ENCODE measurements at regions not wholly inside any gene's neighbourhood (a gene's known extent, or its start where the extent isn't known, plus 50 kb on each side); places are given as distances from the start of the nearest gene placed in this dataset.

- no peak for TF ChIP-seq PHF8 (conservative IDR thresholded peaks at IDR 0.05; ENCODE audit: low read depth, low read length)
- TF ChIP-seq POLR2AphosphoS5 (IDR thresholded peaks at IDR 0.05; ENCODE audit: low read depth, low read length): no peak
- no peak for TF ChIP-seq CHD1 (IDR thresholded peaks at IDR 0.05; ENCODE audit: low read depth, low read length)
- no peak for TF ChIP-seq HDAC6 (IDR thresholded peaks at IDR 0.05; ENCODE audit: low read depth, low read length)
- no peak for TF ChIP-seq TAF1 (IDR thresholded peaks at IDR 0.05; ENCODE audit: low read depth, low read length)
Observed at GRCh38 chr5:75844301-75844700, 127.1 kb upstream of the POC5 start.

More at GRCh38 chr5:75844301-75844700, 127.1 kb upstream of the POC5 start:
- Histone ChIP-seq H4K5ac (ENCODE audit: insufficient read length, low read depth, low read length) (no peak overlapping the region), H3K4me2 (ENCODE audit: insufficient read depth in 1 of 2, low read depth in 2 of 2, low read length in 2 of 2) (no peak overlapping the region), H4K91ac (replicated peaks; ENCODE audit: insufficient read length, low read length) (no peak overlapping the region), H4K8ac (ENCODE audit: extremely low read depth, insufficient read depth, low read length) (no peak overlapping the region), H3K56ac (replicated peaks; ENCODE audit: insufficient read length, low read depth, low read length) (no peak overlapping the region), H3K4ac (replicated peaks; ENCODE audit: insufficient read length, low read depth, low read length) (no peak overlapping the region), H2BK120ac (replicated peaks; ENCODE audit: low read depth, low read length) (no peak overlapping the region), H2BK20ac (ENCODE audit: low read length) (no peak overlapping the region), H3K27me3 (replicated peaks in 1 of 4; ENCODE audit: control insufficient read depth in 3 of 4, extremely low read depth in 1 of 4, insufficient read depth in 3 of 4, low read length in 3 of 4) (no peaks in the 10 kb centered on the region), H3K9me3 (ENCODE audit: insufficient read depth in 2 of 2, low read depth in 1 of 2, low read length in 1 of 2) (peaks cover 3% of the 10 kb centered on the region in 2 experiments; a peak in 1 of 4 replicates), H2BK12ac (ENCODE audit: low read depth, low read length) (no peak overlapping the region), H3K9ac (replicated peaks in 1 of 4; ENCODE audit: extremely low read depth in 1 of 4, low read depth in 3 of 4, low read length in 3 of 4) (no peak overlapping the region), H3K23ac (ENCODE audit: insufficient read length) (no peak overlapping the region), H2BK15ac (ENCODE audit: low read length) (no peak overlapping the region), H3K23me2 (ENCODE audit: low read depth, low read length) (no peaks in the 10 kb centered on the region), H2AK5ac (ENCODE audit: low read depth, low read length) (no peak overlapping the region), H4K20me1 (replicated peaks in 1 of 2; ENCODE audit: control insufficient read depth in 1 of 2, insufficient read depth in 2 of 2, low read length in 2 of 2) (no peaks in the 10 kb centered on the region), H3K14ac (ENCODE audit: insufficient read length) (no peak overlapping the region), H2AFZ (ENCODE audit: low read length) (no peak overlapping the region), H3K79me2 (ENCODE audit: control insufficient read depth in 1 of 2, insufficient read depth in 2 of 2, low read length in 2 of 2) (no peaks in the 10 kb centered on the region), H3K27ac (ENCODE audit: low read depth, low read length) (no peak overlapping the region), H3K4me3 (ENCODE audit: extremely low read depth in 1 of 4, insufficient read depth in 2 of 4, low read depth in 3 of 4, low read length in 4 of 4) (no peak overlapping the region), H3K36me3 (ENCODE audit: control insufficient read depth in 2 of 4, insufficient read depth in 4 of 4, low read length in 3 of 4) (no peaks in the 10 kb centered on the region), H2BK5ac (ENCODE audit: low read depth, low read length) (no peak overlapping the region), H3K79me1 (ENCODE audit: low read depth, low read length) (no peaks in the 10 kb centered on the region), H3K18ac (ENCODE audit: extremely low read depth, low read length) (no peak overlapping the region), H3K4me1 (replicated peaks in 1 of 4; ENCODE audit: control insufficient read depth in 3 of 4, insufficient read depth in 4 of 4, low read length in 3 of 4) (no peaks in the 10 kb centered on the region)
- FAIRE-seq (no peak), DNase-seq (ENCODE audit: low read depth in 1 of 2, low spot score in 2 of 2) (no peak)
- ChIA-PET CTCF (ENCODE audit: partially characterized antibody) (interaction anchor here (0.8 kb wide), 1 partner anchor 17 kb away, joined by 3 read pairs; no protein-coding TSS in a partner anchor), POLR2A (ENCODE audit: partially characterized antibody) (no interaction called here)
- 80% methylated on average over 2 of the region's 2 CpGs; no CpG with 5 or more reads in 1 of the 2 experiments for WGBS, 2 experiments (ENCODE audit: extremely low coverage in 1 of 2, insufficient coverage in 1 of 2, insufficient read length in 1 of 2, insufficient replicate concordance in 2 of 2, low coverage in 1 of 2, low lambda C conversion rate in 2 of 2, missing lambda C conversion rate in 1 of 2)

Measured in H1 (cell line).